Osteoblast (primary cell): ENCODE measurements at regions not wholly inside any gene's neighbourhood (a gene's known extent, or its start where the extent isn't known, plus 50 kb on each side); places are given as distances from the start of the nearest gene placed in this dataset.
A peak's percentile ranks its signal among the peaks of the same experiment; 100 is the strongest.

ENCODE experiments used
- DNase-seq: peaks from one replicate; pipeline ENCODE4 v3.0.0; 2011; ENCODE audit warnings: low spot score, mixed read lengths; ENCODE audit not compliant: insufficient read length; ENCODE audit errors: missing footprints
- H2AFZ ChIP-seq: 2 replicates; pipeline ENCODE4 v1.6.0; 2011; ENCODE audit warnings: mild to moderate bottlenecking, low read length
- H3K27ac ChIP-seq: 2 replicates; pipeline ENCODE4 v1.5.1; 2011; ENCODE audit warnings: mild to moderate bottlenecking, low read depth, low read length, moderate library complexity
- H3K27me3 ChIP-seq: 2 replicates; pipeline ENCODE4 v1.6.0; 2012; ENCODE audit warnings: mild to moderate bottlenecking, control low read depth, inconsistent platforms, low read length, moderate library complexity; ENCODE audit not compliant: insufficient read depth
- H3K36me3 ChIP-seq: 2 replicates; pipeline ENCODE4 v1.5.1; 2011; ENCODE audit warnings: mild to moderate bottlenecking, low read length, control low read depth, moderate library complexity; ENCODE audit not compliant: insufficient read depth
- H3K4me1 ChIP-seq: 2 replicates; pipeline ENCODE4 v1.5.1; 2011; ENCODE audit warnings: mild to moderate bottlenecking, low read length, control low read depth, moderate library complexity; ENCODE audit not compliant: insufficient read depth
- H3K4me2 ChIP-seq: 2 replicates; pipeline ENCODE4 v1.6.0; 2011; ENCODE audit warnings: mild to moderate bottlenecking, low read length; ENCODE audit not compliant: insufficient read depth
- H3K4me3 ChIP-seq: fragments of 200-600 bp; sonication (generic); 3 replicates; pipeline ENCODE4 v1.5.1; 2012; ENCODE audit warnings: mild to moderate bottlenecking, low read length, inconsistent platforms; ENCODE audit not compliant: insufficient read depth
- H3K79me2 ChIP-seq: 2 replicates; pipeline ENCODE4 v1.6.0; 2012; ENCODE audit warnings: mild to moderate bottlenecking, low read length, control low read depth, inconsistent platforms; ENCODE audit not compliant: insufficient read depth
- H3K9me3 ChIP-seq: 2 replicates; pipeline ENCODE4 v1.5.1; 2011; ENCODE audit warnings: low read depth, low read length, control low read depth
- H4K20me1 ChIP-seq: 2 replicates; pipeline ENCODE4 v1.6.0; 2012; ENCODE audit warnings: mild to moderate bottlenecking, low read length, control low read depth; ENCODE audit not compliant: insufficient read depth
- TF ChIP-seq, protein P1 (sequence below): IDR thresholded peaks from 2 replicates; pipeline ENCODE4 v1.5.1; 2011; ENCODE audit warnings: mild to moderate bottlenecking, low read depth, low read length, moderate library complexity; ENCODE audit errors: extremely low read depth

- Histone ChIP-seq H2AFZ (no peak overlapping the region), H3K36me3 (no peaks in the 10 kb centered on the region), H3K79me2 (no peaks in the 10 kb centered on the region), H3K4me2 (no peak overlapping the region), H3K4me3 (no peak overlapping the region), H4K20me1 (no peaks in the 10 kb centered on the region), H3K27ac (no peak overlapping the region), H3K4me1 (peaks cover 5% of the 10 kb centered on the region), H3K27me3 (no peaks in the 10 kb centered on the region), H3K9me3 (no peaks in the 10 kb centered on the region)
- DNase-seq: peak; percentile 32
- TF ChIP-seq, protein P1, sequence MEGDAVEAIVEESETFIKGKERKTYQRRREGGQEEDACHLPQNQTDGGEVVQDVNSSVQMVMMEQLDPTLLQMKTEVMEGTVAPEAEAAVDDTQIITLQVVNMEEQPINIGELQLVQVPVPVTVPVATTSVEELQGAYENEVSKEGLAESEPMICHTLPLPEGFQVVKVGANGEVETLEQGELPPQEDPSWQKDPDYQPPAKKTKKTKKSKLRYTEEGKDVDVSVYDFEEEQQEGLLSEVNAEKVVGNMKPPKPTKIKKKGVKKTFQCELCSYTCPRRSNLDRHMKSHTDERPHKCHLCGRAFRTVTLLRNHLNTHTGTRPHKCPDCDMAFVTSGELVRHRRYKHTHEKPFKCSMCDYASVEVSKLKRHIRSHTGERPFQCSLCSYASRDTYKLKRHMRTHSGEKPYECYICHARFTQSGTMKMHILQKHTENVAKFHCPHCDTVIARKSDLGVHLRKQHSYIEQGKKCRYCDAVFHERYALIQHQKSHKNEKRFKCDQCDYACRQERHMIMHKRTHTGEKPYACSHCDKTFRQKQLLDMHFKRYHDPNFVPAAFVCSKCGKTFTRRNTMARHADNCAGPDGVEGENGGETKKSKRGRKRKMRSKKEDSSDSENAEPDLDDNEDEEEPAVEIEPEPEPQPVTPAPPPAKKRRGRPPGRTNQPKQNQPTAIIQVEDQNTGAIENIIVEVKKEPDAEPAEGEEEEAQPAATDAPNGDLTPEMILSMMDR: no peak
Observed at GRCh38 chr4:123121241-123121907, 199.0 kb upstream of the NUDT6 start.

DNA sequence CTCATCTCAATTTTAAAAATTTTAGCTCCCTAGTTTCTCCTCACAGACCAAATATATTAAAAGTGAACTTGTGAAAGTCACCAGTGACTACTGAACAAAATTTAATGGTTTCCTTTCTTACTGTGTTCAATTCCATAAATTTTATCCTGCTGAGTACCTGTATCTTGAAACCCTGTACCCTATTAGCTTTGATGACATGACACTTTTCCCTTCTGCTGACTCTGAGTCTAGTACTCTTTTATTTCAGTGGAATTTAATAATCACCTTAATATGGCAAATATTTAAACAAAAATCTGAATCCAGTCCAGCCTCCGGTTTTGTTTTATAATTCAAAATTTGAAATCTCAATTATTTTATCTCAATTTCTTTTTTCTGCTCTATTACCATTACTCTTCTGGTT is 203.1 kb upstream of the NUDT6 start:
- Histone ChIP-seq H3K27ac (no peak overlapping the region), H2AFZ (no peak overlapping the region), H3K9me3 (no peaks in the 10 kb centered on the region), H4K20me1 (no peaks in the 10 kb centered on the region), H3K79me2 (no peaks in the 10 kb centered on the region), H3K36me3 (no peaks in the 10 kb centered on the region), H3K4me1 (peaks cover 5% of the 10 kb centered on the region), H3K4me3 (no peak overlapping the region), H3K27me3 (no peaks in the 10 kb centered on the region), H3K4me2 (no peak overlapping the region)
- TF ChIP-seq, protein P1: no peak
- no peak for DNase-seq

GRCh38 chr4:123127218-123127617 is 204.8 kb upstream of the NUDT6 start:
- Histone ChIP-seq H2AFZ (no peak overlapping the region), H3K27me3 (no peaks in the 10 kb centered on the region), H3K4me2 (no peak overlapping the region), H3K4me1 (no peaks in the 10 kb centered on the region), H4K20me1 (no peaks in the 10 kb centered on the region), H3K4me3 (no peak overlapping the region), H3K79me2 (no peaks in the 10 kb centered on the region), H3K9me3 (no peaks in the 10 kb centered on the region), H3K27ac (no peak overlapping the region), H3K36me3 (no peaks in the 10 kb centered on the region)
- TF ChIP-seq, protein P1: peak; percentile 43
- DNase-seq: peak; percentile 53

- Histone ChIP-seq H3K4me1 (no peaks in the 10 kb centered on the region), H3K27me3 (no peaks in the 10 kb centered on the region), H3K79me2 (no peaks in the 10 kb centered on the region), H3K27ac (no peak overlapping the region), H2AFZ (peak overlapping the region; percentile 46), H3K9me3 (no peaks in the 10 kb centered on the region), H3K36me3 (no peaks in the 10 kb centered on the region), H3K4me3 (no peak overlapping the region), H4K20me1 (no peaks in the 10 kb centered on the region), H3K4me2 (no peak overlapping the region)
- DNase-seq: no peak
- TF ChIP-seq, protein P1: no peak
Observed at GRCh38 chr4:123127875-123128274, 205.5 kb upstream of the NUDT6 start.
